CD4-positive, CD25-positive, alpha-beta regulatory T cell (primary cell): ENCODE measurements at regions not wholly inside any gene's neighbourhood (a gene's known extent, or its start where the extent isn't known, plus 50 kb on each side); places are given as distances from the start of the nearest gene placed in this dataset.

ENCODE experiments used
- ATAC-seq, 2 donors: fragments of 150-1000 bp; cut with Tn5 transposase; one replicate each; pipeline ENCODE4 v1.10.0; 2021; ENCODE audit warnings: low read depth in 2 of 2, moderate number of reproducible peaks in 2 of 2, moderate library complexity in 1 of 2
- DNase-seq, 3 donors: peaks; one replicate each; pipeline versions ENCODE4 v3.0.0 to v3.0.0-alpha.2; 2012 to 2022; ENCODE audit warnings: mixed read lengths in 1 of 3
- H3K27ac ChIP-seq: one replicate; pipeline ENCODE4 v1.7.0; 2013; ENCODE audit warnings: mild to moderate bottlenecking, low read length; ENCODE audit not compliant: insufficient read depth, poor library complexity, severe bottlenecking
- H3K27me3 ChIP-seq: one replicate; pipeline ENCODE4 v1.7.0; 2013; ENCODE audit warnings: low read length; ENCODE audit not compliant: control insufficient read depth, insufficient read depth
- H3K36me3 ChIP-seq: one replicate; pipeline ENCODE4 v1.7.0; 2013; ENCODE audit warnings: mild to moderate bottlenecking, low read length, moderate library complexity; ENCODE audit not compliant: control insufficient read depth, insufficient read depth
- H3K4me1 ChIP-seq: 2 replicates; pipeline ENCODE4 v1.7.0; 2013; ENCODE audit warnings: mild to moderate bottlenecking, low read length; ENCODE audit not compliant: insufficient read depth, control insufficient read depth, poor library complexity, severe bottlenecking
- H3K4me3 ChIP-seq: one replicate; pipeline ENCODE4 v1.7.0; 2013; ENCODE audit warnings: low read depth, mild to moderate bottlenecking, low read length, moderate library complexity
- H3K9me3 ChIP-seq, 2 experiments: 1 replicate in 1 of 2; 2 replicates in 1 of 2; pipeline ENCODE4 v1.7.0; 2013; ENCODE audit warnings: low read length in 2 of 2, mild to moderate bottlenecking in 1 of 2, moderate library complexity in 1 of 2; ENCODE audit not compliant: control insufficient read depth in 2 of 2
- H3K27ac Mint-ChIP-seq, 3 donors: one replicate each; pipeline ENCODE4 v1.8.0; 2020 to 2022; ENCODE audit warnings: mild to moderate bottlenecking in 3 of 3, mixed read lengths in 3 of 3, moderate library complexity in 2 of 3
- H3K27me3 Mint-ChIP-seq: one replicate; pipeline ENCODE4 v1.8.0; 2022; ENCODE audit warnings: mild to moderate bottlenecking, mixed read lengths
- H3K36me3 Mint-ChIP-seq: one replicate; pipeline ENCODE4 v1.8.0; 2020; ENCODE audit warnings: mixed read lengths
- H3K4me1 Mint-ChIP-seq, 4 donors: one replicate each; pipeline ENCODE4 v1.8.0; 2020 to 2022; ENCODE audit warnings: mixed read lengths in 4 of 4, mild to moderate bottlenecking in 1 of 4
- H3K4me3 Mint-ChIP-seq, 4 donors: one replicate each; pipeline ENCODE4 v1.8.0; 2020 to 2022; ENCODE audit warnings: mild to moderate bottlenecking in 4 of 4, mixed read lengths in 4 of 4, moderate library complexity in 3 of 4
- H3K9me3 Mint-ChIP-seq, 7 donors: one replicate each; pipeline ENCODE4 v1.8.0; 2020 to 2022; ENCODE audit warnings: mixed read lengths in 7 of 7, mild to moderate bottlenecking in 3 of 7, moderate library complexity in 2 of 7

DNA sequence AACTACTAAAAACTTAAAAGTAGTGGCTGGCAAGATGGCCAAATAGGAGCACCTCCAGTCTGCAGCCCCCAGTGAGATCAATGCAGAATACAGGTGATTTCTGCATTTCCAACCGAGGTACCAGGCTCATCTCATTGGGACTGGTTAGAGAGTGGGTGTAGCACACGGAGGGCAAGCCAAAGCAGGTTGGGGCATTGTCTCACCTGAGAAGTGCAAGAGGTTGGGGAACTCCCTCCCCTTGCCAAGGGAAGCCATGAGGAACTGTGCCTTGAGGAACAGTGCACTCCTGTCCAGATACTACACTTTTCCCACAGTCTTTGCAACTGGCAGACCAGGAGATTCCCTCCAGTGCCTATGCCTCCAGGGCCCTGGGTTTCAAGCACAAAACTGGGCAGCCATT is 311.1 kb downstream of the PAPSS1 start:
- no peaks in the 10 kb centered on the region for H3K4me1 ChIP-seq
- Mint-ChIP-seq H3K27ac (no peak overlapping the region), H3K27me3 (no peaks in the 10 kb centered on the region), H3K4me1 (no peaks in the 10 kb centered on the region), H3K4me3 (no peak overlapping the region), H3K9me3 (peaks cover 0 to 11% (median 0%) of the 10 kb centered on the region in 7 donors), H3K36me3 (no peaks in the 10 kb centered on the region)
- H3K9me3 ChIP-seq: no peaks in the 10 kb centered on the region
- ATAC-seq (no peak), DNase-seq (no peak)
- no peak overlapping the region for H3K4me3 ChIP-seq
- no peaks in the 10 kb centered on the region for H3K36me3 ChIP-seq
- H3K27ac ChIP-seq: no peak overlapping the region
- no peaks in the 10 kb centered on the region for H3K27me3 ChIP-seq

DNA sequence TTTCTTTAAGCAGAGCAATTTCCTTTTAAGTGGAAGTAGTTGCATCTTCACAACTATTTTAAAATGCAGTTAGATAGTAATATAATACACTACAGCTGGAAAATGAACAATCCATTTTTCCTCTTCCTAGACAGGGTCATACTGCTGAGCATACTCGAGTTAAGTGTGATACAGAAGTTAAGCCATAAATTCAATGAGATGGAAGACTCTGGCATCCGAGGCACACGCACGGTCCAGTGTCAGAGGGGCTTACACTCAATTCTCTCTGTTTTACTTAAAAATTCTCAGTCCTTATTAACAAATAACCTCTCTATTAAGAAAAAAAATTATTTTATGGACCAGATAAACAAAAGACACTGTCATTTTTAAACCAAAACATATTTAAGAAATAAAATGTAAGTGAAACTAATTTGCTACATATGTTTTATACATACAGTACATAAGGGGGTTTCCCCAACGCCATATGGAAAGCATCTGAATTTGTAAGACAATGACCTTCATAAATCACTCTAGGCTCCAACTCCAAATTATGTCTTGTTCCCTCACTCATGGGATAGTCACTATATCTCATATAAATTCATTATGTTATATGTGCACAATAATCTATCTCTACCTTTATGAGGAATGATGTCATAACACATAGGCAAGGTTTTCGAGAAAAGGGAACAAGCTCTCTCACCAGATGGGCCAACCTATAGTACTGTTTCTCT is 315.3 kb downstream of the PAPSS1 start:
- no peaks in the 10 kb centered on the region for H3K27me3 ChIP-seq
- no peaks in the 10 kb centered on the region for H3K4me1 ChIP-seq
- H3K36me3 ChIP-seq: no peaks in the 10 kb centered on the region
- no peak overlapping the region for H3K4me3 Mint-ChIP-seq
- H3K27me3 Mint-ChIP-seq: no peaks in the 10 kb centered on the region
- no peak overlapping the region for H3K27ac Mint-ChIP-seq
- no peak for ATAC-seq
- H3K4me1 Mint-ChIP-seq: no peaks in the 10 kb centered on the region
- H3K9me3 Mint-ChIP-seq: peaks cover 0 to 2% (median 0%) of the 10 kb centered on the region in 7 donors
- no peaks in the 10 kb centered on the region for H3K9me3 ChIP-seq
- no peaks in the 10 kb centered on the region for H3K36me3 Mint-ChIP-seq
- H3K4me3 ChIP-seq: no peak overlapping the region
- DNase-seq: no peak
- no peak overlapping the region for H3K27ac ChIP-seq

DNA sequence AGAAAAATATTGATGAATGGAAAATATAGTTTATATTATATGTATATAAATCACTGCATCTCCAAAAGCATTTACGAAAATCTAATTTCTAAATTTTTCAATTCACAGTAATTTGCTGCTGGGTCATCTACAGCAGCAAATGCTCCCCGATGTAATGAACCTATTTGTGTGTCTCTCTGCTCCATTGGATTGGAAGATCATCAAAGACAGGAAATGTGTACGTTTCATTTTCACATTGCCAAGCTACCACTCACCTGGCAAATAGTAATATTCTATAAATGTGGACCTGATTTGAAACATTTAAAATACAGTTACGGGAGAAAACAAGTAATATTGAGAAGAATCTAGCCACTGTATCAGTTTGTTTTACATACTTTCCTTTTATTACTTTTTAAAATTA is 317.7 kb downstream of the PAPSS1 start:
- Histone ChIP-seq H3K9me3 (no peaks in the 10 kb centered on the region), H3K4me3 (no peak overlapping the region), H3K4me1 (no peaks in the 10 kb centered on the region), H3K27ac (no peak overlapping the region), H3K27me3 (no peaks in the 10 kb centered on the region), H3K36me3 (no peaks in the 10 kb centered on the region)
- ATAC-seq (no peak), DNase-seq (no peak)
- Mint-ChIP-seq H3K27ac (no peak overlapping the region), H3K4me1 (no peaks in the 10 kb centered on the region), H3K36me3 (no peaks in the 10 kb centered on the region), H3K9me3 (peaks cover 0 to 6% (median 0%) of the 10 kb centered on the region in 7 donors), H3K27me3 (no peaks in the 10 kb centered on the region), H3K4me3 (no peak overlapping the region)

DNA sequence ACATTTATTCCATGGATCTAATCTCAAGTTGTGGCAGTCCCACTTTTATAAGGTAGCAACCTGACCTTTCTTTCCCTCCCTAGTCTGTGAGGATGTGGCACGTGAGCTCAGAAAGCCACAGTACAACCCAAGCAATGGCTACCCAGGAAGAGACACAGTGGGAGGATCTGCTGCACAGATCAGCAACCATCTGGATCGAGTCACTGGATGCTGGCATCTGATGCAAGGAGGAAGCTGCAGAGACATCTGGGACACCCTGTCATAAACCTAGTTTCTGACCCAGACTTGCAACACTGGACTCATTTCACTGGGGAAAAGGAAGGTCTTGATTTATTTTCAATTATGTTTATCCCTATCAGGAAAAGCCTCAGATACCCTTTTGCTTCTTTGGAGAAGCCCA is 327.1 kb downstream of the PAPSS1 start:
- H3K27me3 ChIP-seq: no peaks in the 10 kb centered on the region
- no peaks in the 10 kb centered on the region for H3K36me3 ChIP-seq
- H3K9me3 ChIP-seq: no peaks in the 10 kb centered on the region
- Mint-ChIP-seq H3K4me1 (no peaks in the 10 kb centered on the region), H3K36me3 (no peaks in the 10 kb centered on the region), H3K27me3 (no peaks in the 10 kb centered on the region), H3K27ac (no peak overlapping the region), H3K4me3 (no peak overlapping the region), H3K9me3 (no peaks in the 10 kb centered on the region)
- no peak for ATAC-seq
- H3K27ac ChIP-seq: no peak overlapping the region
- DNase-seq: no peak
- H3K4me1 ChIP-seq: no peaks in the 10 kb centered on the region
- no peak overlapping the region for H3K4me3 ChIP-seq

DNA sequence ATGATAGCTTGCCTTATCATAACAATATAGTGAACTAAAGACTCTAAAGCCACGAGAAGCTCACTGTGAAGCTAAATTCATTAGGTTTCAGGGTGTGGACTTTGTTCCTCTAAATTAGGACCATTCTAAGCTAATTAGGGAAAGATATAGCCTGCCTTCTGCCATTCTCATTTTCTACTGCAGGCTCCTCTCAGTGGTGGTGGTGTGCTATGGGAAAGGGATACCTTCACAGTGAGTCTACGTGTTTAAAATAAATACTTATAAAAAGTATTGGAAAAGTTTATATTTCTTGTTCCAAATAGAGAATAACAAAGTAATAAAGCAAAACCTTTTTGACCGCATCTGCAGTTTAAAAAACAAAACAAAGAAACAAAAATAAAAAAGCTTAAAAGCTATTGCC is 327.7 kb downstream of the PAPSS1 start:
- Mint-ChIP-seq H3K27me3 (no peaks in the 10 kb centered on the region), H3K9me3 (peaks cover 0 to 1% (median 0%) of the 10 kb centered on the region in 7 donors)
- no peaks in the 10 kb centered on the region for H3K36me3 ChIP-seq

DNA sequence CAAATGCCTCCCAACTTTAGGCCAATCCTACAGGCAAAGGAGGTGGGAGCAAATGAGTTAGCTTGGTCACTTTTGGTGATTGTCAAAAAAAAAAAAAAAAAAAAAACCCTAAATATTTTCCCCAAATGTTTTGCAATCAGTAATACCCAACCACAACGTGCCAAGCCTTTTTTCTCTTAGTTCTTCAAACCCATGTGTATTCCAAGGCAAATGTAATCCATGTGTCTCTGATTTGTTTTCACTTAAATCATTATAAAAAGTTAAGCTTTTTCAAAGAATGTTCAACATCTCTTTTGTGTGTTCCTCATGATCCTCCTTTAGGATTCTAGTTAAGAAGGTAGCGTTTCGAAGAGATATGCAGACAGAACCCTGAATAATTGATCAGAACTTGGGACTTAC is 328.4 kb downstream of the PAPSS1 start:
- H3K9me3 ChIP-seq: no peaks in the 10 kb centered on the region
- Mint-ChIP-seq H3K27ac (no peak overlapping the region), H3K36me3 (no peaks in the 10 kb centered on the region), H3K4me1 (no peaks in the 10 kb centered on the region), H3K4me3 (no peak overlapping the region), H3K9me3 (peaks cover 0 to 1% (median 0%) of the 10 kb centered on the region in 7 donors), H3K27me3 (no peaks in the 10 kb centered on the region)
- no peaks in the 10 kb centered on the region for H3K36me3 ChIP-seq
- H3K27ac ChIP-seq: no peak overlapping the region
- H3K4me3 ChIP-seq: no peak overlapping the region
- DNase-seq (no peak), ATAC-seq (no peak)
- H3K4me1 ChIP-seq: no peaks in the 10 kb centered on the region
- H3K27me3 ChIP-seq: no peaks in the 10 kb centered on the region

More for the DNA sequence above, 327.7 kb downstream of the PAPSS1 start:
- no peak overlapping the region for H3K4me3 Mint-ChIP-seq
- no peaks in the 10 kb centered on the region for H3K27me3 ChIP-seq
- ATAC-seq: no peak
- no peak for DNase-seq
- H3K9me3 ChIP-seq: no peaks in the 10 kb centered on the region
- no peak overlapping the region for H3K27ac ChIP-seq
- H3K4me1 ChIP-seq: no peaks in the 10 kb centered on the region
- no peak overlapping the region for H3K27ac Mint-ChIP-seq
- no peak overlapping the region for H3K4me3 ChIP-seq
- H3K4me1 Mint-ChIP-seq: no peaks in the 10 kb centered on the region
- no peaks in the 10 kb centered on the region for H3K36me3 Mint-ChIP-seq

DNA sequence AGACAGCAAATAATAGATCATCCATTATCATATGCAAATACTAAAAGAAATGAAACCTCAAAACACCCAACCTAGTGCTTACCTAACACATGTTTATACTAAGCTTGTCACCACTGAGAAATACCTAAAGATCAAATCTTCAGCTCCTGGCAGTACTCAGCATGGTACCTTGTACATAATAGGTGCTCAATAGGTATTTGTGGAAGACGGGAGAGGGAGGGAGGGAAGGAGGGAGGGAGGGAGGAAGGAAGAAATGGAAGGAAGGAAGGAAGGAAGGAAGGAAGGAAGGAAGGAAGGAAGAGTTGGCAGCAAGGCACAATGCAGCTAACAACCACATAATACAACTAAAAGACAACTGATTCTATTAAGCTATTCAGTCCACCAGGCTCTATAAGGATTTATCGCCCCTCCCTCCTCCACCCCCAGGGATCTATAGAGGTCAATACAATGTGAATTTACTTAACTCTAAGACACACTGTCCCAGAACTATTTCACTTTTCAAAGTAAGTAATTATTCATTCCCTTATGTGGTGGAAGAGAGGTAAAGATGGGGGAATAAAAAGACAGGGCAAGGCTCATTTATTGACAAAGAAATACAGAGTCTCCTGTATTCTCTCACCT is 328.9 kb downstream of the PAPSS1 start:
- no peaks in the 10 kb centered on the region for H3K4me1 ChIP-seq
- no peaks in the 10 kb centered on the region for H3K27me3 Mint-ChIP-seq

DNA sequence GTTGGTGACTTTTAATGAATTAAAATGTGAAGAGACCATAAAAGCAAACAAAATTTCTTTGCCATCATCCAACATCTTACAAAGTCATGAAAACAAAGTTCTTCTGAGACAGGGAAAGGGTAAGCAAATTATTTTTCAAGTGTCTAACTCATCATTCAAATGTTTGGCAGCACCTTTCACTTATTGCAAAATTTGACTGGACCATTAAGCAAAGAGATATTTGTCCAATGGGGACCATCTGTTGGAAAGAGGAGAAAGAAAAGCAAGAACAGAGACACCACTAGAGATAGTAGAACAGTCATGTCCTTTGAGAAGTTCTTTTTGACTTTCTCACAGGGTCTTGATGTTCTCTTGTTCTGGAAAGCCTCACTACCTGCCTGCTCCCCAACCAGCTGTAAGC is 330.1 kb downstream of the PAPSS1 start:
- H3K27ac ChIP-seq: no peak overlapping the region
- peaks cover 0 to 1% (median 0%) of the 10 kb centered on the region in 7 donors for H3K9me3 Mint-ChIP-seq
- no peaks in the 10 kb centered on the region for H3K36me3 Mint-ChIP-seq
- H3K27me3 ChIP-seq: no peaks in the 10 kb centered on the region
- no peaks in the 10 kb centered on the region for H3K27me3 Mint-ChIP-seq
- H3K4me3 Mint-ChIP-seq: no peak overlapping the region
- no peak overlapping the region for H3K4me3 ChIP-seq
- DNase-seq (no peak), ATAC-seq (no peak)
- H3K36me3 ChIP-seq: no peaks in the 10 kb centered on the region
- no peaks in the 10 kb centered on the region for H3K9me3 ChIP-seq
- H3K27ac Mint-ChIP-seq: no peak overlapping the region
- no peaks in the 10 kb centered on the region for H3K4me1 ChIP-seq
- H3K4me1 Mint-ChIP-seq: no peaks in the 10 kb centered on the region

More for the DNA sequence above, 328.9 kb downstream of the PAPSS1 start:
- no peaks in the 10 kb centered on the region for H3K36me3 ChIP-seq
- no peaks in the 10 kb centered on the region for H3K36me3 Mint-ChIP-seq
- H3K4me1 Mint-ChIP-seq: no peaks in the 10 kb centered on the region
- H3K27ac Mint-ChIP-seq: no peak overlapping the region
- H3K4me3 ChIP-seq: no peak overlapping the region
- DNase-seq: no peak
- H3K27me3 ChIP-seq: no peaks in the 10 kb centered on the region
- no peak for ATAC-seq
- H3K4me3 Mint-ChIP-seq: no peak overlapping the region
- H3K9me3 Mint-ChIP-seq: peaks cover 0 to 1% (median 0%) of the 10 kb centered on the region in 7 donors
- H3K27ac ChIP-seq: no peak overlapping the region
- H3K9me3 ChIP-seq: no peaks in the 10 kb centered on the region
